ENCODE measurements at regions not wholly inside any gene's neighbourhood (a gene's known extent, or its start where the extent isn't known, plus 50 kb on each side); places are given as distances from the start of the nearest gene placed in this dataset. TPM values are rescaled to one million over a fixed set of nuclear protein-coding genes. Genes with fewer than 3 reads are reported as not detected.

DNA sequence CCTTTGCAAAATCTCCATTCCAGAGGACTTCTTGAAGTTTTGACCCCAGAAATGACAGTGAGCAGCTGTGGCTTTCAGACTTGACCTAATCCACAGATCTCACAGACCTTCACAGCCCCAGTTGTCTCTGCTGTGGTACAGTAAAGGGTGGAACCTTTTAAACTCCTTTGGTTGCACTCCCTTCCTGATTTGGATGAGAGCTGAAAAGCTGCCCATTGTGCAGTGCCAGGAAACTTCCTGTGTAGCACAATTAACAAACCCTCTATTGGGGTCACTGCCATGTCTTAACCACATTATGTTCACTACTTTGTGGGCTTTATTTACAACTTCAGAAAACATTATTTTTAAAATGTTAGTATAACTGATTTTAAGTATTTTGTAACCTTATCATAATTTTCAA is 56.7 kb upstream of the PCSK5 start:
- H2BK120ac ChIP-seq (ENCODE audit: low read depth, low read length): no peak overlapping the region
- H3K4me3 ChIP-seq (ENCODE audit: low read length): no peak overlapping the region
- H3K79me2 ChIP-seq (ENCODE audit: control insufficient read depth, insufficient read depth, low read length): no peaks in the 10 kb centered on the region
- no peak for DNase-seq
- no peak overlapping the region for H3K4ac ChIP-seq (ENCODE audit: low read depth, low read length)
- H2AK5ac ChIP-seq (ENCODE audit: low read length): no peak overlapping the region
- H3K36me3 ChIP-seq (ENCODE audit: control insufficient read depth, insufficient read depth, low read length): no peaks in the 10 kb centered on the region
- no peak overlapping the region for H3K9ac ChIP-seq (ENCODE audit: low read length)
- no peak overlapping the region for H2BK15ac ChIP-seq (replicated peaks; ENCODE audit: low read depth)
- no peak overlapping the region for H3K56ac ChIP-seq (ENCODE audit: low read length)
- no peak overlapping the region for H4K5ac ChIP-seq (ENCODE audit: low read length)
- no peak overlapping the region for H3K23ac ChIP-seq (ENCODE audit: low read length)
- H3K79me1 ChIP-seq (ENCODE audit: low read length): no peaks in the 10 kb centered on the region
- no peak overlapping the region for H4K8ac ChIP-seq (ENCODE audit: low read depth, low read length)
- no peak overlapping the region for H3K18ac ChIP-seq (ENCODE audit: low read length)
- H3K27me3 ChIP-seq (ENCODE audit: insufficient read depth, low read length, poor library complexity): no peaks in the 10 kb centered on the region
- no peak overlapping the region for H2BK5ac ChIP-seq (ENCODE audit: low read length)
- H3K27ac ChIP-seq (ENCODE audit: low read depth, low read length): no peak overlapping the region
- no peak overlapping the region for H3K4me2 ChIP-seq (ENCODE audit: low read length)
- no peaks in the 10 kb centered on the region for H3K4me1 ChIP-seq (ENCODE audit: control insufficient read depth, low read depth, low read length)

DNA sequence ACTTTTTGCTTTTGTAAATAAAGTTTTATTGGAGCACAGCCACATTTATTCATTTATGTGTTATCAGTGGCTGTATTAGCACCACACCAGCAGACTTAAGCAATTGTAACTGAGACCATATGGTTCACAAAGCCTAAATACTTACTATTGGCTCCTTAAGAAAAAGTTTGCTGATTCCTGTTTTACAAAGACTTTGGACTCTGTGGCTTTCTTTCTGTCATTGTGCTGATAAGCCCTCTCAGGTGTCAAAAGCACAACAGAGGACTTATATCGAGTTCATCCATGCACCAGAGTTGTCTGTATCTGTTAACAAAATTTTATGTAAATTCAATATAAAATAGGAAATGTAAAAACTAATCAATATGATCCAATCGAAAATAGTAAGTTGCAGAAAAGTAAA is 55.6 kb upstream of the PCSK5 start:
- H3K4me1 ChIP-seq (ENCODE audit: control insufficient read depth, low read depth, low read length): no peaks in the 10 kb centered on the region
- no peak overlapping the region for H3K56ac ChIP-seq (ENCODE audit: low read length)
- no peak overlapping the region for H2BK5ac ChIP-seq (ENCODE audit: low read length)
- H4K5ac ChIP-seq (ENCODE audit: low read length): no peak overlapping the region
- no peak overlapping the region for H3K23ac ChIP-seq (ENCODE audit: low read length)
- no peak overlapping the region for H3K27ac ChIP-seq (ENCODE audit: low read depth, low read length)
- H2BK15ac ChIP-seq (replicated peaks; ENCODE audit: low read depth): no peak overlapping the region
- H3K79me2 ChIP-seq (ENCODE audit: control insufficient read depth, insufficient read depth, low read length): no peaks in the 10 kb centered on the region
- H3K27me3 ChIP-seq (ENCODE audit: insufficient read depth, low read length, poor library complexity): no peaks in the 10 kb centered on the region
- no peak overlapping the region for H3K4me3 ChIP-seq (ENCODE audit: low read length)
- DNase-seq: no peak
- H4K8ac ChIP-seq (ENCODE audit: low read depth, low read length): no peak overlapping the region
- no peak overlapping the region for H3K9ac ChIP-seq (ENCODE audit: low read length)
- H3K4me2 ChIP-seq (ENCODE audit: low read length): no peak overlapping the region
- no peak overlapping the region for H3K4ac ChIP-seq (ENCODE audit: low read depth, low read length)
- no peak overlapping the region for H3K18ac ChIP-seq (ENCODE audit: low read length)
- no peaks in the 10 kb centered on the region for H3K79me1 ChIP-seq (ENCODE audit: low read length)
- H2BK120ac ChIP-seq (ENCODE audit: low read depth, low read length): no peak overlapping the region
- H3K36me3 ChIP-seq (ENCODE audit: control insufficient read depth, insufficient read depth, low read length): no peaks in the 10 kb centered on the region
- no CpG with 5 or more reads among the region's 2 CpGs for WGBS (ENCODE audit: extremely low coverage, insufficient coverage, low lambda C conversion rate)
- H2AK5ac ChIP-seq (ENCODE audit: low read length): no peak overlapping the region

Small RNA genes lying in the stretch of these regions (small RNA-seq; reads per million reads assigned to genes)
- gene RNU6-1228P (ENCODE audit: insufficient read depth): not detected
